NCI-H2227 treated with DMSO at 0.1 percent for 48 hours (cell line): ENCODE measurements at regions not wholly inside any gene's neighbourhood (a gene's known extent, or its start where the extent isn't known, plus 50 kb on each side); places are given as distances from the start of the nearest gene placed in this dataset.
"Not testable (repeated sequence)": the region's sequence is repeated elsewhere in the genome, so short reads cannot be mapped to it uniquely, and the experiment has no call there.

Experiments
- DNase-seq: peaks from one replicate; lab custom pipeline; 2025; lab: John Stamatoyannopoulos, UW

- DNase-seq: no peak
These were observed 201.5 kb downstream of the SMAD2 start for GRCh38 chr18:47728921-47729320.

DNA sequence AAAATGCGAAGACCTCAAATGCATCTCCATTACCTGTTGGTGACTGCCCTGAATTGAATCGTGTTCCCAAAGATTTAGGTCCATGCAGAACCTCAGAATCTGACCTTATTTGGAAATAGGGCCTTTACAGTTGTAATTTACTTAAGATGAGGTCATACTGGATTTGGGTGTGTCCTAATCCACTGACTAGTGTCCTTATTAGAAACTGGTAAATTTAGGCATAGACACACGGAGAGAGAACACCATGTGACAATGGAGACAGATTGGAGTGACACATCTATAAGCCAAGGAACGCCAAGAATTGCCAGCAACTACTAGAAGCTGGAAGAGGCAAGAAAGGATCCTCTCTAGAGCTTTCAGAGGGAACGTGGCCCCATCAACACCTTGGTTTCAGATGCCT lies 203.1 kb downstream of the SMAD2 start:
- no peak for DNase-seq

GRCh38 chr18:47726550-47726949 lies 203.9 kb downstream of the SMAD2 start:
- no peak for DNase-seq

GRCh38 chr18:47725656-47726055 lies 204.8 kb downstream of the SMAD2 start:
- no peak for DNase-seq

- DNase-seq: no peak
These were observed 206.1 kb downstream of the SMAD2 start for GRCh38 chr18:47724186-47724975.

- DNase-seq: no peak
These were observed 208.6 kb downstream of the SMAD2 start for GRCh38 chr18:47721876-47722275.

DNA sequence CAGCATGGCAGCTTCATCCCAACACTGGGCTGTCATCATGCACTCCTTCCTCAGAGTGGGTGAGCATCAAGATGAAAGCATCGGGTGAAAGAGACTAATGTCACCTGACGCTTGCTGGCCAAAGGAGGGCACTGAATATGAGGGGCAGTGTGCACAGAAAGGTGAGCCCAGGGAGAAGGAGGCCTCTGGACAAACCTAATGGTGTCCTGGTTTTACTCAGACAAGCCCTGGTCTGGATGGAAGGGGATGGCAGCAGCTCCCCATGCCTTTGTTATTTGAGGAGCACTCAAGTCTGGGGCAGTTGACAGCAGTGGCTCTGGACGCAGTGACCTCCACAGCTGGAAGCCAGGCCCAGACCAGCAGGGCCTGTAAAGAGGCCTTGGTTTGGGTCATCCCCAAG lies 209.7 kb downstream of the SMAD2 start:
- no peak for DNase-seq

- no peak for DNase-seq
These were observed 211.2 kb downstream of the SMAD2 start for GRCh38 chr18:47719096-47719780.

GRCh38 chr18:47718646-47719045 lies 211.8 kb downstream of the SMAD2 start:
- no peak for DNase-seq

DNA sequence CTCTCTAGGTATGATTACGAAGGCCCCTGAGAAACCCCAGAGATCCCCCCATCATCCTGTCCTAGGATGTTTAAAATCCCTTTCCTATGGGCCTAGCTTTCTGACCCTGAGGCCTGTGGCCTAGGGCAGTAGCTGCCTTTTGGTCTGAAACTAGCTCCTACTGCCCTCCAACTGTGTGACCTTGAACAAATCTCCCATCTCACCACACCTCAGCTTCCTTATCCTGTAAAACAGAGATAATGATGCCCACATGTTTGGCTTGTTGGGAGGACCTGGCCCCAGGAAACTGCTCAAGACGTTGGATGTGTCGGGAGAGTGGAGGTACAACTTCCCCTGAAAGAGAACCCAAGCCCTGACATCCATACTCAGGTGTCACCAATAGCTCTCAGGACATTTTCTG lies 213.2 kb downstream of the SMAD2 start:
- DNase-seq: no peak

DNA sequence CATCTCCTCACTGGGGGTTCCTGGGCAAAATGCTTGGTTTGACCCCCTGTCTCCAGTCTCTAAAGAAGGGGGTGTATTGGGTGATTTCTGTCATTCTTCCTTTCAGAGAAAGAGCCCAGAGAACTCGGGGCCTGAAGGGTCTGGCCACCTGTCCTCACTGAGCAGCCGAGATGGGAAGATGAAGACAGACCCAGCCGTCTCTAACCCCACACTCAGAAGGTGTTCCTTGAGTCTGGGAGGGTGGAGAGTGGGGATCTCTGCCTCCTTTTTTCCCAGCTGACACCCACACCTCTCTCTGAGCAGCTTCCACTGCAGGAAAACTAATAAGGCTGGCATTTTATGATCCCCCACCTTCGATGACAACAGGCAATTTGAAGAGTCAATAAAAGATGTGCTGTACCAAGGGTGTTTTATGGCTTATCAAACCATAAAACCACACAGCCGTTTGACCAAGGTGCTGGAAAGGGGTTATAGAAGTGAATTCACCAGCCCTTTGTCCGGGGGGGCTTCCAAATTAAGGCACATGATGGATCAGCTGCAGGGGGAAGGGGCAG lies 213.8 kb downstream of the SMAD2 start:
- DNase-seq: no peak

DNA sequence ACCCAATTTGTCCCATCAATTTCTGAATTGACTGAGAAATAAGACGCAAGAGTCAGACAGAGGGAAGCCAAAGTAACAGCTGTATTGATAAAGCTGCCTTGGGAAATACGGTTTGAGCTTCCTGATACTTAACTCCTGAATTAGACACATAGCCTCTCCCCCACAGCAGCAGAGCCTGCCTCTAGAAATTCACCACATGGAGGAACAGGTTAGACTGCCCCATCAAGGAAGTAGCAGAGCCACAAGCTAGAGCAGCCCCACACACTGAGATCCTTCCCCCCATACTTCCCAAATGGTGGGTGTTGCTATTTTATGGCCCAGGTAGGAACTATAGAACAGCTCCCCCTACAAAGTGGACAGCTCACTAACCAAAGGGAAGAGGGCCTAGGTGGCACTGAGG lies 220.0 kb downstream of the SMAD2 start:
- no peak for DNase-seq

DNA sequence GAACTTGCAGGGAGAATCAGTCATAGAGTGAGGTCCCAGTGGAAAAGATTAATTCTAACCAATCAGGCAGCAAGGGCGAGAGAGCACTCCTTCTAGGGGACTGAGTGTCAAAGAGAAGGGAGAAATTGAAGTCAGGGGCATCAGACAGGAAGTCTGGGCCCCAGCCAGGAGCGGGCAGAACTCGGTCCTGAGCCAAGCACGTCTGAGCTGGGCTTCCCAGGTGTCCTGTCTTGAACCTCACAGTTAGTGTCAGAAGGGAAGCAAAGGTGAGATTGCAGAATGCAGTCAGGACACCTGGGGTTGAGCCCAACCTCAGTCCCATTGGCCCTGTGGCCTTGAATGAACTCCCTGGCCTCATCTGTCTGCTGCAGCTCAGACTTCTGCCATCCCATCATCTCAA lies 220.9 kb downstream of the SMAD2 start:
- DNase-seq: no peak

DNA sequence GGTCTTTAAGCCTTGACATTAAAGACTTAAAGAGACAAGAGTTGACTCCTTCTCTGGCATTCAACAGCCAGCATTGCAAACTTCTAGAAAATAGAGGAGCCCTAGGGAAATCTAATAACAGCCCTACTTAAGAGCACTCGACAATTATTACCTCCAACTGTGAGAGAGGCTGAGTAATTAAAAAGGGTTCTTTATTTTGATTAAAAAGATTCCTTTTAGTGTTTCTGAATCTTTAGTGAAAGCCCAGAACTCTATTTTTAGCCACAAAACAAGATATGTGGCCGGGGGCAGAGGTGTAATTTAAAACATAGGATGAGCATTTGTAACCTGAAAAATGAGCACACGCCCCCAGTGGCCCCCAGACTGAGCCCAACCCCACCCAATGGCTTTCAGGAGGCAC lies 222.3 kb downstream of the SMAD2 start:
- DNase-seq: no peak

GRCh38 chr18:47701134-47701533 lies 229.3 kb downstream of the SMAD2 start:
- no peak for DNase-seq

DNA sequence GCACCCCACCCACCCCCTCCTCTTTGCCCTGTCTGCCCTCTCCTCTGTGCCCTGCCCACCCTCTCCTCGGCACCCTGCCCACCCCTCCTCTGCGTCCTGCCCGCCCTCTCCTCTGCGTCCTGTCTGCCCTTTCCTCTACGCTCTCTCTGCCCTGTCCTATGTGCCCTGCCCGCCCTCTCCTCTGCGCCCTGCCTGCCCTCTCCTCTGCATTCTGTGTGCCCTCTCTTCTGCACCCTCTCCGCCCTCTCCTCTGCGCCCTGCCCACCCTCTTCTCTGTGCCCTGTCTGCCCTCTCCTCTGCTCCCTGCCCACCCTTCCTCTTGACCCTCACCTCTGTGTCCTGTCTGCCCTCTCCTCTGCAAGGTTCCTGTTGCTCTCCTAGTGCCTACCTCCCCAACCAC lies 233.6 kb downstream of the SMAD2 start:
- no peak for DNase-seq

- no peak for DNase-seq
These were observed 238.8 kb downstream of the SMAD2 start for GRCh38 chr18:47691611-47692010.

- not testable (repeated sequence) for DNase-seq
These were observed 239.7 kb downstream of the SMAD2 start for GRCh38 chr18:47690778-47691177.

GRCh38 chr18:47689371-47689770 lies 241.1 kb downstream of the SMAD2 start:
- no peak for DNase-seq

GRCh38 chr18:47686806-47687205 lies 243.7 kb downstream of the SMAD2 start:
- DNase-seq: no peak

GRCh38 chr18:47683774-47684173 lies 246.7 kb downstream of the SMAD2 start:
- DNase-seq: no peak

DNA sequence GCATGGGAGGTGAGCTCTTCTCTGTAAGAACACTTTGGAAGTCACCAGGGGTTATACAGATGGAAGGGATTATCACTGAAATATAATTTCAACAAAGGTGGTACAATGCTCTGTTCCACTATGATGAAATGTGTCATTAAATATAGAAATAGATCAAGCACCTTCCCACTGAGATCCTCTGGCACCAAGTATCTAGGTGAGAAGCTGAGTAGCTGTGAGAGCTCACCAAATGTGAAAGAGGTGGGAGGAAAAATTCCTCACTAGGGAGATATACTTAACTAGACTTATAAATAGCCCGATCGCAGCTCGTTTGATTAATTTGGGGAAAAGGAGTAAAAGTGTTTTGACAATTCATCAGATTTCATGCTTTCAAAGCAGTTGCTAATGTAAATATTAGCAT lies 247.6 kb downstream of the SMAD2 start:
- DNase-seq: no peak

DNA sequence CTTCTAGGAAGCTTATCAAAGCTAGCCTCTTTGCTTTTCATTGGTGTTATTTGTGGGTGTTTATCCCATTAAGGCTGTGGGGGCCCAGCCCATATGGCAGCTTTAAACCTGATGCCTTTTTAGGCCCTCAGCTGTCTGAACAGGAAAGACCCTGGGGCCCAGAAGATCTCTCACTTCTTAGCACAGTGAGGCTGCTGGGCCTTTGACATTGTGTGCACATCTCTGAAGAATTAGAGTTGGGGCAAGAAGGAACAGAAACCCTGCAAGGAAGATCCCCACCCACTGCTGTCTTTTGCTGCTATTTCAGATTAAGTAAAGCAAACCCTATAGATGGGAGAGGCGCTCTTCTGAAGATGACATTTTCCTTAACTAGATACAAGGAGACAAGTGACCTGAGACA lies 250.0 kb downstream of the SMAD2 start:
- DNase-seq: no peak
